GM18526 (cell line): ENCODE measurements at regions not wholly inside any gene's neighbourhood (a gene's known extent, or its start where the extent isn't known, plus 50 kb on each side); places are given as distances from the start of the nearest gene placed in this dataset.

Experiments used
- POLR2A ChIP-seq: IDR thresholded peaks from 3 replicates; pipeline ENCODE4 v1.6.1; 2011; ENCODE audit not compliant: insufficient read length; ENCODE audit errors: extremely low read depth

DNA sequence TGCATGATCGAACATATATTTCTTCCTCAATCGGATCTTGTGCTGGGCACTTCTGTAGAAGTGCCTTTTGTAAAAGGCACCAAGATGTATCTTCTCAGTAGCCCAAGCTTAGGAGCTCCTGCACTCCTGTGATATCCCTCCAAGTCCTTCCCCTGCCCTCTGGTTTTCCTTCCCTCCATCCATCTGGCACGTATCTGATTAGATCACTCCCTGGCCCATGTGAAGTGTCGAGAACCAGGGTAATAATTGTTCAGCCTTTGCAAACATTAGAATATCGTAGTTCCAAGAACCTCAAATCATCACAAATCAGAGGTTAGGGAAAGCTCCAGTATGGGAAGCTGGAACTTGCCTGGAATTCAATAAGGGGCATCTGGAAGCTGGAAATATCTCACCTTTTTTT is 221.1 kb upstream of the AUTS2 start:
- no peak for TF ChIP-seq POLR2A

DNA sequence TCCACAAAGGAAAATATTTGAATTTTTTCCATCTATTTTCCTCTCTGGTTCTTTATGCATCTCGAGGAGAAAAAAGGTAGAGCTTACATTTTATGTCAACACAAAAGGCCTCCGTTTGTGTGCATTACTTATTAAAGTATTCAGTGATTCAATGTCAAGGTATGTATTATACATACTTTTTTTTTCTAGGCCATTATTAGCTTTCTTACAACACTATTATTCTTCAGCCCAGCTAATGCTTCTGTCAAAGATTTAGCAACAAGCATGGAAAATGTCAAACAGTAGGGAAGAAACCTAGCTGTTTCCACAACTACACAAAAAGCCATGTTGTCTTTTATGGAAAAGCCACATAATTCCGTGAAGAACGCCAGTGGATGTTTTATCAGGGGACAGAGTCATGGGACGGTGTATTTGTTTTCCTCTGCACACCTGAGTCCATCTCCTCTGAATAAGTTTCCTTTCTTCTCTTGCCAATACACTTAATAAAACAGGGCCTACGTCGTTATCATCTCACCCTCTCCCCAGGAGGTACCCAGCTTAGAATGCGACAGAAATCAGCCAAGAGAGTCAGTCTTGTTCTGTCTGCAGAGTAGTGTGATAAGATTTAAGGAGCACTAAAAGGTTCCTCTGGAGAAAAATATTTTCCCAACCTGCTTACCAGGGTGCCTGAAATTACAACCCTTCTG is 209.7 kb upstream of the AUTS2 start:
- no peak for TF ChIP-seq POLR2A

DNA sequence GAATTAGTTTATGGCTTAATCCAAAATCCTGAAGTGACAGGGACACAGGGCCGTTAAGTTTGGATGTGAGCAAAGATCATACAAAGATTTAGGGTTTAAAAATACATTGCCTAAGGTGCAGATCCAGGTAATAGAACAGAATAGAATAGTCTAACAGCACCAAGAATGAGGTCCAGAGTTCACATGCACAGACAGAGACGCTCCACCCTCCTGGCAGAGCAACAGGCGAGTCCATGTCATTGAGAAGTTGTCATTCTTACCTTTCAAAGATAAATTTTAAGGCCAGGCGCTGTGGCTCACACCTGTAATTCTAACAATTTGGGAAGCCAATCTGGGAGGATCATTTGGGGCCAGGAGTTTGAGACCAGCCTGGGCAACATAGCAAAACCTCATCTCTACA is 209.1 kb upstream of the AUTS2 start:
- TF ChIP-seq POLR2A, result no peak

DNA sequence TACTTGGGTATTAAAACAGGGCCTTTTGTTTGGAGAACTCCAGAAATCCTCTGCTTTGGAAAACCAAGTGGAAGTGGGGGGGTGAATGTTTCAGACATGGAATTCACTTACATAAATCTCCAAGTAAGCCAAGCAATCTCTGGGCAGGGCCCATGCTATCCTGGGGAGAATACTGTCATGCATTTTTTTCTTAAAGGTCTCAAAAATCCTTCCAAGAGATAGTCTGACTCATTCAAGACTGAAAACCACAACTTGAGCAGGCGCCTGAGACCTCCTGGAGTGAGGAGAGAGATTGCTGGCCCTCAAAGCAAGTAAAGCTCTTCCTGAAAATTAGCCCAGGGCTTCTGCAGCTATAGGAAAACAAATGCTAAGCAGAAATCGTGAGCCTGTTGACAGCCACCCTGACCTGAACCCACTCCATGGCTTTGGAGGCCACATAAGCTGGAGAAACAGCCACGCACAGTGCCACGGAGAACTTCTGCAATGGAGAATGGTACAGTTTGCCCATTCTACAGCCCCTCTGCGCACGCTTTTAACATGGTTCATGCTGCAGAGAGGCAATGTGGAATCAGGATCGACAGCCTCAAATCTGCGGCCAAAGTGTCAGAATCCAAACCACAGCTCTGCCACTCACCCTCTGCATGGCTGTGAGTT is 203.1 kb upstream of the AUTS2 start:
- TF ChIP-seq POLR2A, result no peak

DNA sequence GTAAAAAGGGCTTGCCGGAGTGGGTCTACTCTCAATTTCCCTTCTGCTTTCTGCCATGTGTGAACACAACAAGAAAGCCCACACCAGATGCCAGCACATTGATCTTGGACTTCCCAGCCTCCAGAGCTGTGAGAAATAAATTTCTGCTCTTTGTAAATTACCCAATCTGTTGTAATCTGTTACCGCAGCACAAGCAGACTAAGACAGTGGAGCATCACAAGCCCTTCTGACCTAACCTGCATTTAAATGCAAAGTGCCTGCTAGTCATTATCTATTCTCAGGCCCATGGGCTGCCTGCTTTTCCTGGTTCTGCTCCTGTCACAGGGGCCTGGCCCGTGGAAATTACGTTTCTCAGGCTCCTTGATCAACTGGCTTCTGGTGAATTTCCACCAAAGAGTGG is 199.3 kb upstream of the AUTS2 start:
- TF ChIP-seq POLR2A, result no peak

DNA sequence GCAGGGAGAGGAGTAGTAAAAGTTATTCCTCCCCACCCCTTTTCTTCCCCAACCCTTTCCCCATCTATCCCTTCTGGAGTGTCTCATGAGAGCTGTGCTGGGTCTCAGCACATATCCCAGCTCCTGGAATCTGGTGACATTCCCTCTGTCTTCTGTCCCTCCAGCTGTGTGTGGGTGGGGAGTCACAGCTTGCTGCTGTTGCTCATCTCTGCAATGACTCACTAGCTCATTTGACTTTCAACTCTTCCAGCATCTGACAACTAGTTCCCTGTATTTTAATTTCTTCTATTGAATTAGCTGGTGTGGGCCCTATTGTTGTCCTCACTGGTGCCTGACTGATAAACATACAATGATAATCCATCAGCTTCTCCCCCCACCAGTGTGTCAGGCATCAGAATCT is 198.9 kb upstream of the AUTS2 start:
- TF ChIP-seq POLR2A, result no peak

DNA sequence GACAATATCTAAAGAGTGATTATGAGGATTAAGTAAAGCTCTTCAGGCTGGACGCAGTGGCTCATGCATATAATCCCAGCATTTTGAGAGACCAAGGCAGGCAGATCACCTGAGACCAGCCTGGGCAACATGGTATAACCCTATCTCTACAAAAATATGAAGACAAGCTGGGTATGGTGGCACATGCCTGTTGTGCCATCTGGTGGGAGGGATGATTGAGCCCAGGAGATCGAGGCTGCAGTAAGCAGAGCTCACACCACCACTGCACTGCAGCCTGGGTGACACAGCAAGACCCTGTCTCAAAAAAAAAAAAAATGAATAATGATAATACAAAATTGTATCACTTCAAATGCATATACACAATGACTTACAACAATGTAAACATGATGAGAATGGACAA is 195.6 kb upstream of the AUTS2 start:
- TF ChIP-seq POLR2A, result no peak

DNA sequence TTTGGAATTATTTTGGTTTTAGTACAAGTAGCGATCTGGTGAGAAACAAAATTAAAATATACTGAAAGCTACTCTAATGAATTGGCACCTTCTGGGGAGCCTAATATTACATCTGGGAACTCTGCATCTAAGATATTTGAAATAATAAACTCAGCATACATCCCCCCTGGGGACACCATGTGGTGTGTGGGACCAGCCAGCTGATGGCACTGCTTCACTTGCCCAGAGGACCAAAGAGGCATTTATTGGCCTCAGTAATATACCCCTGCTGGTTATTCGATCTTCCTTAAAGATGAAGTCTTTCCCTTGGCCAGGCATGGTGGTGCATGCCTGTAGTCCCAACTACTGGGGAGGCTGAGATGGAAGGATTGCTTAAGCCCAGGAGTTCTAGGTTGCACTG is 195.1 kb upstream of the AUTS2 start:
- no peak for TF ChIP-seq POLR2A

DNA sequence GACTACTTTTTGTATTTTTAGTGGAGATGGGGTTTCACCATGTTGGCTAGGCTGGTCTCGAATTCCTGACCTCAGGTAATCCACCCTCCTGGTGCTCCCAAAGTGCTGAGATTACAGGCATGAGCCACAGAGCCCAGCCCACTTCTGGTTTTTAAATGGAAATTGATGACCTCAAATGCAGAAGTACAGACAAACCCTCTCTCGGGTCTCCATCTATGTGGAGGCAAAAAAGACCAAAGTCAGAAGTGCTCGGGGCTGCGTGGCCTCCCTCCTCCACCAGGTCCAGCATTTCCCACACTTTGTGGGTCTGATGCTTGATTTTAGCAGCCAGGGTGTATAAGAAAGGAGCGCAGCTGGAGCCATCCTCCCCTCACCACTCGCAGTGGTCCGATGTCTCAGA is 187.3 kb upstream of the AUTS2 start:
- TF ChIP-seq POLR2A, result no peak

DNA sequence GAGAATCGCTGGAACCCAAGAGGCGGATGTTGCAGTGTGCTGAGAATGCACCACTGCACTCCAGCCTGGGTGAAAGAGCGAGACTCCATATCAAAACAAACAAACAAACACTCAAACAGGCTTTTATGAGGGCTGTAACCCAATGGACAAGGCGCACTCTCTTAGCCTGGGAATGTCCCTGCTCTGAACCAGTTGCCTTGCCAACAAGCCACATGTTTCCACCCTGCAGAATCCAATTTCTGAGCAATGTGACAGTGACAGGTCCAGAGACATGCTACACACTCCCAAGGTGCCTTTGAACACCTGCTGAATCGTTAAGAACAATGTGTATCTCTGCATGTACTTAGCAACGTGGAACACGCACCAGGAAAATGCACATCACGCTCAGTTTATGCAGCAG is 186.8 kb upstream of the AUTS2 start:
- no peak for TF ChIP-seq POLR2A

DNA sequence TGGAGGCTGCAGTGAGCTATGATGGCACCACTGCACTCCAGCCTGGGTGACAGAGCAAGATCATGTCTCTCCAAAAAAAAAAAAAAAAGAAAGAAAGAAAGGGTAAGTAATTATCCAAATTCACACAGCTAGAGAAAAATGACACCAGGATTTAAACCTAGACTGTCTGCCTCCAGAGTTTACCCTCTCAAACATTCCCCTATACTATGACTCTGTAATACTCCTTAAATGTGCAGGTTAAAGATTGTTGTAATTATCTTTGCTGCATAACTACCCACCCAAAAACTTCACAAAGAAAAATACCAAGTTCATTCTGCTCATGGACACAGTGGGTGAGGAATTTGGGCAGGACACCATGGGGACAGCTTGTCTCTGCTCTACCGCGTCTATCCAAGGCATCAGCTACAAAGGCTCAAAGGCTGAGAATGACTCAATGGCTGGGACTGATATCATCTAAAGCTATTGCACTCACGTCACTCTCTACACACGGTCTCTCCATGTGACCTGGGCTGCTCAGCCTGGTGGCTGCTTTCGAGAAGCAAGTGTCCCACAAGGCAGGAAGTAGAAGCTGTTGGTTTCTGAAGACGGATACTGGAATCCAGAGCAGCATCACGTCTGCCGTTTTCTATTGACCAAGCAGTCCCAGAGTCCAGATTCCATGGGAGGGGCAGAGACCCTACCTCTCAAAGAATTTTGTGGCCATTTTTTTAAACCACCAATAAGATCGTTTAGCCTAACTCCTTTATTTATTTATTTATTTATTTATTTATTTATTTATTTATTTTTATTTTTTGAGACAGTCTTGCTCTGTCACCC is 185.7 kb upstream of the AUTS2 start:
- TF ChIP-seq POLR2A, result no peak

DNA sequence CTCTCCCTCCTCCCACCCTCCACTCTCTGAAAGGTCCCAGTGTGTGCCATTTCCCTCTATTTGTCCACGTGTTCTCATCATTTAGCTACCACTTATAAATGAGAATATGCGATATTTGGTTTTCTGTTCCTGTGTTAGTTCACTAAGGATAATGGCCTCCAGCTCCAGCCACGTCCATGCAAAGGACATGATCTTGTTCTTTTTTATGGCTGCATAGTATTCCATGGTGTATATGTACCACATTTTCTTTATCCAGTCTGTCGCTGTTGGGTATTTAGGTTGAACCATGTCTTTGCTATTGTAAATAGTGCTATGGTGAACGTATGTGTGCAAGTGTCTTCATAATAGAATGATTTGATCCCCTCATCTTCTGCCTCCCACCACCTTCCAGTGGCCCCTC is 183.7 kb upstream of the AUTS2 start:
- no peak for TF ChIP-seq POLR2A

DNA sequence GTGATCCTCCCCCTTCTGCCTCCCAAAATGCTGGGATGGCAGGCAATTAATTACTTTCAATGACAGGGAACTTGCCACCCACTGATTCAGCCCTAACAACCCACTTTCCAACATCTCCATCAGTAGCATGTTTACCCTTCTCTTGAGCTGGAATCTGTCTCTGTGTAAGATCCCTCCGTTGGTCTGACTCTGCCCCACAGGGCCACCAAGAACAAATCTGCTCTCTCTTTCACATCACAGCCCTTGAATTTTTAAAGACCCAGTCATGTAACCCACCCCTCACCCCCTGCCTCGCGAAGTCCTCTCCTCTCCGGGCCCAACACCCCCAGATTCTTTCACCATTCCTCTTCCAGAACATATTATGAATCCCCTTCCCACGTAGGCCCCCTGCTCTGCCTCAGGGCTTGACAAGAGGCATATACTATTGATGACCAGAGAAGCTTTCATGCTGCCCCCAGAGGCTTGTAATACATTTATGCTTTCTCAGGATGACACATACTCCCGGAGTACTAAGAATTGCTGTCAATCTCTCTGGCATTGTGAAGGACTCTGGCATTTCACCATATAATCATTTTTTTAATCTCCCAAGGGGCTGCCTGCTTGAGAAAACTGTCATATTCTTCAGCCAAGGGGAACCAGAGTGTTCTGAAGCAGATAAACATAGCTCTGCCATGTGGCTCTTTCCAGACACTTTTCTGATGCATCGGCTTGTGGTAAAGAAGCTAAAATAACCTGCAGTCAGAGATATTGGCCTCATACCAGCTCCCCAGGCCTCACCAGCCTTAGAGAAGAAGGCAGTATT is 179.2 kb upstream of the AUTS2 start:
- TF ChIP-seq POLR2A, result no peak

DNA sequence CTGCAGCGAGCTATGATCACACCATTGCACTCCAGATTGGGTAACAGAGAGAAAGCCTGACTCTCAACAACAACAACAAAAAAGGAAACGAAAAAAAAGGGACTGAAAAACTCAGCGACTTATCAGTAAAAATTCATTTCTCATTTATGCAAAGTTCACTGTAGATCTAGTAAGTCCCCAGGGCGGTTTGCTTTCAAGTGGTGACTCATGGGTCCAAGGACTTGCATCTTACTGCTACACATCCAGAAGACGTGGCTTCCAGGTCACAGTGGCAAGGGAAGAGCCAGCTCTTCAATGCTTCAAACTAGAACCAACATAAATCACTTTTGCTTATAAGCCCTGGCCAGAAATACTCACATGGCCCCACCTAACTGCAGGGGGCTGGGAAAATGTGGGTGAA is 178.3 kb upstream of the AUTS2 start:
- TF ChIP-seq POLR2A, result no peak

DNA sequence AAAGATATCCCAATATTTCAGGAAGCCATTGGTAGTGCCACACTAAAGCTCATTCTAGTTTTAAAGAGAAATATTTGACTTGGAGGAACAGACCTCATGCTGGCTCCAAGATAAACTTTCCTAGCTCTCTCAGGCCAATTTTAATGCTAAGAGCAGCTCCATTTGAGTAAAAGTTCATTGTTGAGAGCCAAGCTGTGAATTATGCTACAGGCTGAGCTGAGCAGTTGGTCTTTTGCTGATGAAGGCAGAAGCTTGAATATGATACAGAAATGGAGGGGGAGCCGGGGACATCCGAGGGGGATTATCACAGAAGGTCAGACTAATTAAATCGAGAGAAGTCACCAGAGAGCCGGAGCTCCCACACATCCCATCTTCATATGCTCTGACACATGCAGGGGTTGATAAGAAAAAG is 175.7 kb upstream of the AUTS2 start:
- TF ChIP-seq POLR2A, result no peak
